ENCODE measurements at regions not wholly inside any gene's neighbourhood (a gene's known extent, or its start where the extent isn't known, plus 50 kb on each side); places are given as distances from the start of the nearest gene placed in this dataset.
"Not testable (repeated sequence)": the region's sequence is repeated elsewhere in the genome, so short reads cannot be mapped to it uniquely, and the experiment has no call there.

DNA sequence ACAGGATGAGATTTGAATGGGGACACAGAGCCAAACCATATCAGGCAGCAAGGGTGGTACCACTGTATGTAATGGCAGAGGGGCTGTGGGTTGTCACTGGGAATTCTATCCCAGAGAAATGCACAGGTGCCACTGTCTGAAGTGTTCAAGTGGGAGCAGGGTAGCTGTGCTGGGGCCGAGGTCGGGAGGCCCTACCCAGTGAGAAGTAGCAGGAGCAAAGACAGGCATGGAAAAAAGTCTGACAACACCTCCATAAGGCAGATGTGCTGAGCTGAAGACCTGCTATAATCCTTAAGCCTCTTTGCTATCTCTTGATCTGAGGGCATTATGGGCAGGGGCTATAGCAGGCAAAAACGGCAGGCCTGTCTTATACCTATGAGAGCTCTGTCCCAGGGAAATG, 86.9 kb upstream of the ANKRD20A1 start:
- not testable (repeated sequence) for H3K9me3 ChIP-seq (ENCODE audit: control insufficient read depth in 2 of 2, low read length in 2 of 2); H3K9ac ChIP-seq (ENCODE audit: low read length in 2 of 2); H3K4me1 ChIP-seq (ENCODE audit: control insufficient read depth, insufficient read depth, low read length); H3K36me3 ChIP-seq (ENCODE audit: control insufficient read depth in 2 of 2, insufficient read depth in 2 of 2, low read length in 2 of 2); H3K4me3 ChIP-seq (ENCODE audit: low read length in 2 of 2); H3K27ac ChIP-seq (ENCODE audit: low read length); H3K27me3 ChIP-seq (ENCODE audit: control insufficient read depth in 1 of 2, insufficient read depth in 2 of 2, low read length in 2 of 2)

DNA sequence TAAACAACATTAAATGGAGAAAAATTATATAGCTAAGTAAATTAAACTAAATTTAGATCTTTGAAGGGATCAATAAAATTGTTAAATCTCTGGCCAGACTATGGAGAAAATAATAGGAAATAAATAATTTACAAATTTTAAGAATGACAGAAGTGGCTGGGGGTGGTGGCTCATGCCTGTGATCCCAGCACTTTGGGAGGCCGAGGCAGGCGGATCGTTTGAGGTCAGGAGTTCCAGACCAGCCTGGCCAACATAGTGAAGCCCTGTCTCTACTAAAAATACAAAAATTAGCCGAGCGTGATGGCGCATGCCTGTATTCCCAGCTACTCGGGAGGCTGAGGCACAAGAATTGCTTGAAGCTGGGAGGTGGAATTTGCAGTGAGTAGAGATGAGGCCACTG, 58.6 kb upstream of the ANKRD20A1 start:
- not testable (repeated sequence) for H3K4me1 ChIP-seq (ENCODE audit: control insufficient read depth, insufficient read depth, low read length); H3K9ac ChIP-seq (ENCODE audit: low read length in 2 of 2); H3K27me3 ChIP-seq (ENCODE audit: control insufficient read depth in 1 of 2, insufficient read depth in 2 of 2, low read length in 2 of 2); H3K27ac ChIP-seq (ENCODE audit: low read length); H3K36me3 ChIP-seq (ENCODE audit: control insufficient read depth in 2 of 2, insufficient read depth in 2 of 2, low read length in 2 of 2); H3K4me3 ChIP-seq (ENCODE audit: low read length in 2 of 2); H3K9me3 ChIP-seq (ENCODE audit: control insufficient read depth in 2 of 2, low read length in 2 of 2)
